Activated CD4-positive, alpha-beta T cell treated with anti-CD3 and anti-CD28 coated beads for 4 hours (primary cell): ENCODE measurements at regions not wholly inside any gene's neighbourhood (a gene's known extent, or its start where the extent isn't known, plus 50 kb on each side); places are given as distances from the start of the nearest gene placed in this dataset.

ENCODE experiments used
- DNase-seq, 2 donors: peaks; one replicate each; pipeline ENCODE4 v3.0.0-alpha.2; 2020

- DNase-seq = no peak
Observed at GRCh38 chr2:136399667-136400289, 281.8 kb upstream of the CXCR4 start.

DNA sequence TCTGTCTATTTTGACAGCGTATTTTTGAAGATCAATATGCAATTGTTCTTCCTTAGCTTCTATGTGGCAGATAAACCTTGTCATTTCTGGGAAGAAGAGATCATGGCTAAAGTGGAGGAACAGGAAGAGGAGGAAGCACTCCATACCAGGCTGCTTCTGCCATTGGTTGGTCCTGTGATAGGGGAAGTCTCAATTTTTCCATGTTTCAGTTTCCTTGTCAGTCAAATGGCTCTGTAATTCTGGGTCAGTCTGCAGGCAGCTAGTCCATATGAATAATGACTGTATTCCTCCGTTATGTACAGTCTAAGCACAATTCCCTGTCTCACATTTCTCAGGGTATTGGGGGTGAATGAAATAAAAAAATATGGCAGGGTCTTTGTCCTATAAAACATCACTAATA lies 277.6 kb upstream of the CXCR4 start:
- no peak for DNase-seq

DNA sequence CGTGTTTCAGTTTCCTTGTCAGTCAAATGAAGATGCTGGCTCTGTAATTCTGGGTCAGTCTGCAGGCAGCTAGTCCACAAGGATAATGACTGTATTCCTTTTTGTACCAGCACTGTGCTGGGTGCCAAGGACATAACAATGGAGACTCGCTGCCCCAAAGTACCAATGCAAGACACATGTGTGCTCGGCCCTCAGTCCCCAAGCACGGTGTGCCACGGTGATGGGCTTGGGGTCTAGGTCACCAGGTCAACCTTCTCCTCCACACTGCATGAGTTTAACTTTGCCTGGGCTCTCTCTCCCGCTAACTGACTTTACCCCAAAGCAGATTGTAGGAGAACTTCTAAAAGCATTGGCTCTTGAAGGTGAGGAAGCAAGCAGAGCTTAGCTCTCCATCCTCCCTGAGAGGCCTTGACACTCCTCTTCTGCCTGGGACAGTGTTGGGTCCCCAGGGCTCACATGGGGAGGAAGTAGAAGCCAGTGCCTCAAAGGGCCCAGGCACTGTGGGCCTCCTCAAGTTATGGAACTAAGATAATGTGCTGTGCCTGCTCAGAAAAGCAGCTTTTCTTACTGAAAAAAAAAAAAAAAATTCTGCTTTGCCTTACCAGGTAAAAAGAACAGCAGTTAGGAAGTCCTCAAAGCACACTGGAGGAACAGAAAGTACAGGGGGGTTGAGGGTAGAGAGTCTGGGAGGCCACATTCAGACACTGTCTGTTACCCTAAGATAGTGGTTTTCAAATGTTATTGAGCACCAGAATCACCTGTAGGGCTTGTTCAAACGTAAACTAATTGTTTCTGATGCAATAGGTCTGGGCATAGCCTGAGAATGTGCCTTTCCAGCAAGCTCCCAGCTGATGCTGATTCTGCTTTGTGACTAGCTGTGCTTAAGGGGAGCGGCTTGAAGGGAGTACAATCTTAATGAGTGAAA lies 276.4 kb upstream of the CXCR4 start:
- DNase-seq = no peak

- DNase-seq = no peak
Observed at GRCh38 chr2:136393514-136393913, 275.6 kb upstream of the CXCR4 start.

- DNase-seq = no peak
Observed at GRCh38 chr2:136392897-136393505, 275.1 kb upstream of the CXCR4 start.

DNA sequence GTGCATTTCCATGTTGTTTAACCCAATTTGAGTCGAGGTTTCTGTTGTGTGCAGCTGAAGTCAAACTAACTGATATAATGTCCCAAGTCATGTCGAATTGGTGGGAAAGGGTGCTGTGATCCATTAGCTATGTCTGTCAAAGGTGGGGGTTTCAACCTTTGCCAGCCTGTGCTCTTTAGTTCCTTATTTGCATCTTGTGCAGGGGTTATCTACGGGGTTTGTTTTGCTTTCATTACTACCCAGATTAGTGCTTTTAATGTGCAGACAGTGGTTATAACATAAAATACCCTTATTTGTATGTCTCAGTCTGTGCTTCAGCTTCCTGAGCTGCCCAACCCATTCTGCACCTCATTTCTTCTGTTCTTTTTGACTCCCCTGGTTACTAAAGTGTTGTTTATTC lies 271.9 kb upstream of the CXCR4 start:
- no peak for DNase-seq

DNA sequence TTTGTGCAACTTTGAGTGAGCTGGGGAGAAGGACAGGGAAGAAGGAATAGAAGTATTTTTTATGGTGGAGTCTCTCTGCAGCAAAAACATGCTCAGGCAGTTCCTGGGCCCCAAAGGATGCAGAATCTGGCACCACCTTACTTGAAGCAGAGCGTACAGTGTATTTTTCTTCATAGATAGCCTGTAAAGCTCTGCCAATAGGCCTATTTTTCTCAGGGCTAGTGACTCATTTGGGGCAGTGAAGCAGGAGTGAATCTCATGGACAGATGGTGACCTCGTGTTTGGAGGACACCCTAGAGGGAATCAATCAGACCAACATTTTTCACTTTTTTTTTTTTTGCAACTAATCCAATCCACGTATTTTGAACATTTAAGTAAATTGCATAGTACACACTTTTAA lies 268.1 kb upstream of the CXCR4 start:
- no peak for DNase-seq

GRCh38 chr2:136384531-136385303 lies 266.8 kb upstream of the CXCR4 start:
- DNase-seq = peak; percentile 49 to 62

- no peak for DNase-seq
Observed at GRCh38 chr2:136383167-136383566, 265.2 kb upstream of the CXCR4 start.

GRCh38 chr2:136381722-136382633 lies 264.0 kb upstream of the CXCR4 start:
- peak; percentile 38 to 51 for DNase-seq

GRCh38 chr2:136381245-136381644 lies 263.3 kb upstream of the CXCR4 start:
- DNase-seq = no peak

- peak; percentile 73 to 83 for DNase-seq
Observed at GRCh38 chr2:136378712-136379595, 261.0 kb upstream of the CXCR4 start.

DNA sequence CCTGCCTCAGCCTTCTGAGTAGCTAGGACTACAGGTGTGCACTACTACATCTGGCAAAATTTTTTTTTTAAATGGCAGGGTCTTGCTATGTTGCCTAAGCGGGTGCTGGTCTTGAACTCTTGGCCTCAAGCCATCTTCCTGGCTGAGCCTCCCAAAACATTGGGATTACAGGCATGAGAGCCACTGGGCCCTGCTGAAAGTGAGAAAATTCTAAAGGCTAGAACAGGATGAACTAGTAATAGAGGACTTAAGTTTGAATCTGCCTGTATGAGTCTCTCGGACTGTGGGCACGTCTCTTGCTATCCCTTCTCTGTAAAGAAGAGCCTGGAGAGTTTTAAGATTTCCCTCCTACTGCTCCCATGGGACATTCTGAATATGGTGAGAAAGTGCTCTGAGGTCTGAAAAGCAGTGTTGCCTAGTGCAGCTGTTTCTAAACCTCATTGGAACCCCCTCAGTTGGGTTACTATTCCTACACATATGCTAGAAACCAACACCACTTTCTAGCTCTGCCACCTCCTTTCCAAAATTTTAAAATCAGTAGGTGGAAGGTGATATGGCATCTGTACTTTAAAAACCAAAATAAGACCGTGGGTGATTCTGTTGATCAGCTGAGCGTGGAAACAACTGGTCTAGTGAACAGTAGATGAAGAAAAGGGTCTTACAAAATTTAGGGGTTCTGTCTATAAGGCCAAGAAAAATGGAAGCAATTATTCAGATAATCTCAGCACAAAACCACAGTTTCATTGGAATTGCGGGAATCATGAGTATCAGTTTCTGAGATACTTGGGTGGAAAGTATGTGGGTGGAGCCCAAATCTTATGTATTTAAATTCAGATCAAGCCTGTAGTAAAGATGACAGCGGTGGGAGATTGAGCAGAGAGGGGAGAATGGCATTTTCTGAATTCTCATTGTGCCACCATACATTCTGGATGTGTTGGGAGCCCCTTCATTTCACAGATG lies 259.8 kb upstream of the CXCR4 start:
- DNase-seq = no peak

DNA sequence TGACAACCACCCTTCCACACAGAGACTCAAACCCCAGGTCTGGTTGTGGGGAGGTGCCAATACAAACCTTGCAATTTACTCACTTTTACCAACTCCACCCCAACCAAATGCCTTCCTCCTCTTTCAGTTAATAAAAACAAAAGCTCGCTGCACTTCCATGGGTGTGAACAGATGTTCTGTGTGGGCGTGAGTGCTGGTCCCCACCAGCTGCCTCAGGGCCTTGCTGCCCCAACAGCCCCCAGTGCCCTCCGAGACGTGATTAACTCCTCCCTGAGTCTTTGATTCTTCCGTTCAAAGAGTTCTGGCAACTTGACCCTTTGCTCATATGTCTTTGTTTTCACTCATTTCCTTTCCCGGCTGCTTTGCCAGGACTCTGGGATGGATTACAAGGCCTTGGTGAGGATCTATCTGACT lies 258.9 kb upstream of the CXCR4 start:
- no peak for DNase-seq

- DNase-seq = no peak
Observed at GRCh38 chr2:136376211-136376610, 258.3 kb upstream of the CXCR4 start.

DNA sequence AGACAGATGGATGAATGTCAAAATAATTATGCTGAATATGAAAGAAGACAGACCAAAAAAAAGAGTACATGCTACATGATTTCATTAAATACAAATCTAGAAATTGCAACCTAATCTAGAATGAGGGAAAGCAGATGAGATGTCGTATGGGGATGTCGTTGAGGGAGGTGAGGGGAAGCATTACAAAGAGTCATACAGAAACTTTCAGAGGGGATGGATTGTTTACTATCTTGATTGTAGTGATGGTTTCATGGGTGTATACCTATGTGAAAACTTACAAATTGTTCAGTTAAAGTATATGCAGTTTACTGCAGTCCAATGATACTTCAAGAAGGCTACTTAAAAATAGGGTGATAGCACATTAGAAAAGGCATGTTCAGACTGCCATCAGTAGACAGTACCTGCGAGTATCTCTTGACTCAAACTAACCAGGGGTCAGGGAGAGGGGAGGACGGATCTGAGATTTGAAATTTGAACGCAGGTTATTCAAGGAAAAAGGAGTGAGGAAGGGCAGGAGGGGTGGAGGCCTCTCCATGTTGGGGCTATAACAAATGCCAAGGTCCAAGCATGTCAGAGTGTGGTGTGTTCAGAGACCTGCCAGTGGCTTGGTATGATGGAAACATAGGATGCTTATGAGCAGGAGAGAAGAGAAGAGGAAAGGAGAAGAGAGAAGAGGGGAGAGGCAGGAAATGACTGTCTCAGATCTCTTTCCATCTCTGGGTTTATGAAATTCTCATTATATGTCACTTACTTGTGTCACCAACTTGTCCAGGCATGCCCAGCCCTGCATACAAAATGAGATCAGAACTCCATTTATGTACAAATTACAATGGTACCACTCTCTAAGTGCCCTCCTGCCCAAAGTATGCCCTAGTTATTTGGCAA lies 257.3 kb upstream of the CXCR4 start:
- DNase-seq = no peak

DNA sequence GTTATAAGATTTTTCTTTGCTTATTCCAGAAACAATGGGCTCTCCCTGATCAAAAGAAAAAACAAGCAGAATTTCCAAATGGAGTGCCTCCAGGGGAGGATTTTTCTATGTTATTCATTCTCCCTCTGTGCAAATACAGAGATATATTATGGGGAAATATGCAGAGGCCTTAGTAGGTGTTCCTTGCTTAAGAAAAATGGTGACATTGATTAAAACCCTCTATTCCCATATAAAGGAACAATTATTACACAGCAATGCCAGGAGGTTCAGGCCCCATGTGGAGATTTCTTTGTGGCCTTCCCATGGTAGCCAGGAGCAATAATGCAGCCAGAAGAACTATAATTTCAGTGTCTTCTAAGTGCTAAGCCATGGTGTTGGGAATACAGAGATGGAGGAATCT lies 255.9 kb upstream of the CXCR4 start:
- DNase-seq = no peak

GRCh38 chr2:136373029-136373428 lies 255.1 kb upstream of the CXCR4 start:
- no peak for DNase-seq

DNA sequence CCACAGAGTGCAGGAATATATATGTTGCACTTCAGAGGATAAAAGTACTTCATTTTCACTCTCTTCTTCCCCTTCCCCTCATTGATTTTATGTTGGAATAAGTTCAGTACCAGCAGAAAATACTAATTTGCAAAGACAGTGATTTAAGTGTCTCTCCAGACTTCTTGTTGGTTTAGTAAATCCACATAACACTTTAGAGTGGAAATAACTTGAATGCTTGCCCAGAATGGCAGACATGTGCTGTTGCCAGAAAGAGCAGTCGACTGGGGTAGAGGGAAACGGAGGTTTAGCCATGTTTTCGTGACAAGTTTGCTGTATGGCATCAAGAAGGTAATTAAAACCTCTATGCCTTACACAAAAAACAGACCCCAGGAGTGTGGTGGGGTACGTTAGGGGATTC lies 246.0 kb upstream of the CXCR4 start:
- no peak for DNase-seq
